ENCODE measurements at regions not wholly inside any gene's neighbourhood (a gene's known extent, or its start where the extent isn't known, plus 50 kb on each side); places are given as distances from the start of the nearest gene placed in this dataset.

DNA sequence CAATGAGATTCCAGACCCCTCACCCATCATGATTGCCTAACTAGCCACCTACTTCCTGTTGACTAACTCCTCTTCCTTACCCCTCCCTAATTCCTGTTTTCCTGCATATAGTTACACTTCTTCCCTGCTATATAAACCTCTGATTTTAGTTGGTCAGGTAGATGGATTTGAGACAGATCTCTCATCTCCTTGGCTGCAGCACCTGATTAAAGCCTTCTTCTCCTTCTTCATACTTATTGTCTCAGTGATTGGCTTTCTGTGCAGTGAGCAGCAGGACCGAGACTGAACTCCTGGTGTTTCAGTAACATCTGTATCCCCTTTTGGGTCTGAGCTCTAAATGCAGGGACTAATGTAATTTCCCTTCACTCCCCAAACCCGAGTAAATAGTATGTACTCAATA lies 51.7 kb upstream of the ATXN1 start:
- intact Hi-C loops (cut with DNase I; ENCODE audit: low total_unique reads) (no loop called here), in situ Hi-C loops (cut with MboI; ENCODE audit: low pct_ligation_motif_present in 1 of 4, low pct_unique_long_range_greater_than_20kb in 1 of 4, low sequenced_read_pairs in 3 of 4) (no loop called here)
- Histone ChIP-seq H3K27ac (no peak overlapping the region), H3K4me1 (no peaks in the 10 kb centered on the region), H3K36me3 (no peaks in the 10 kb centered on the region), H3K9me3 (peaks cover 0 to 18% of the 10 kb centered on the region in 2 donors), H3K4me3 (no peak overlapping the region), H3K27me3 (no peaks in the 10 kb centered on the region)
- WGBS, 2 donors (ENCODE audit: low coverage in 1 of 2): 86 to 90% methylated on average over 1 to 2 of the region's 2 CpGs
- TF ChIP-seq POLR2A (IDR thresholded peaks at IDR 0.05) (no peak), EP300 (IDR thresholded peaks at IDR 0.05; ENCODE audit: low read depth) (no peak), POLR2AphosphoS5 (IDR thresholded peaks at IDR 0.05) (no peak)
- TF ChIP-seq, protein P1, sequence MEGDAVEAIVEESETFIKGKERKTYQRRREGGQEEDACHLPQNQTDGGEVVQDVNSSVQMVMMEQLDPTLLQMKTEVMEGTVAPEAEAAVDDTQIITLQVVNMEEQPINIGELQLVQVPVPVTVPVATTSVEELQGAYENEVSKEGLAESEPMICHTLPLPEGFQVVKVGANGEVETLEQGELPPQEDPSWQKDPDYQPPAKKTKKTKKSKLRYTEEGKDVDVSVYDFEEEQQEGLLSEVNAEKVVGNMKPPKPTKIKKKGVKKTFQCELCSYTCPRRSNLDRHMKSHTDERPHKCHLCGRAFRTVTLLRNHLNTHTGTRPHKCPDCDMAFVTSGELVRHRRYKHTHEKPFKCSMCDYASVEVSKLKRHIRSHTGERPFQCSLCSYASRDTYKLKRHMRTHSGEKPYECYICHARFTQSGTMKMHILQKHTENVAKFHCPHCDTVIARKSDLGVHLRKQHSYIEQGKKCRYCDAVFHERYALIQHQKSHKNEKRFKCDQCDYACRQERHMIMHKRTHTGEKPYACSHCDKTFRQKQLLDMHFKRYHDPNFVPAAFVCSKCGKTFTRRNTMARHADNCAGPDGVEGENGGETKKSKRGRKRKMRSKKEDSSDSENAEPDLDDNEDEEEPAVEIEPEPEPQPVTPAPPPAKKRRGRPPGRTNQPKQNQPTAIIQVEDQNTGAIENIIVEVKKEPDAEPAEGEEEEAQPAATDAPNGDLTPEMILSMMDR (IDR thresholded peaks at IDR 0.05): no peak
- no peak for DNase-seq

DNA sequence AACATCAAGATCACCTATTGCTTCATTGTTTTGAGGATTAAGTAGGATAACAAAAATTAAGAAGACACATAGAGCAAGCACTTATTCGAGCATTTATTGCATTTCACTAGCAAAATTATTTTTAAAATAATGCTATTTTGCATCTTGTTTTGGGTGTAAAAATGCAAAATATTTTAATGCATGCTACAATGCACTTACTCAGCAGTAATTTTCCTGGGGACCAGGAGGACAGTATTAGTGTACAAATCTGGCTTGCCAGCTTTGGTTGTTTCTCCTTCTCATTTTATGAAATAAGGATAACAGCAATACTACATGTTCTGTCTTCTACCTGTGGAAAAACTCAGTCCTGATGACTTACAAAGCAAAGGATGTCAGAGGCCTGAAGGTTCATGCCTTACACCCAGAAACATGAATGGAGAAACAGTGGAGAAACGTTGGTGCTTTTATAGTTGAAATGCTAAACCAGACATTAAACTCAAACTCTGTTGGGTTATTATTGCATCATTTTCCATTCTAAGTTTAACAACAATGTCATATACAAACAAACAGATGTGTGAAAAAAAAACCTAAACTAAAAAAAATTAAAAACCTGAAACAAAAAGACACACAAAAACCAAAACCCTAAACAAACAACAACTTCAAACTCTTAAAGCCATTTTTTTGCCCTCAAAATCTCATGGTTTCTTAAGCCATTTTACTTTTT lies 50.2 kb upstream of the ATXN1 start:
- 70 to 71% methylated on average over 2 of the region's 2 CpGs for WGBS, 2 donors (ENCODE audit: low coverage in 1 of 2)
- in situ Hi-C loops (cut with MboI; ENCODE audit: low pct_ligation_motif_present in 1 of 4, low pct_unique_long_range_greater_than_20kb in 1 of 4, low sequenced_read_pairs in 3 of 4): no loop called here
- Histone ChIP-seq H3K9me3 (peaks cover 0 to 18% of the 10 kb centered on the region in 2 donors), H3K4me1 (no peaks in the 10 kb centered on the region), H3K27me3 (no peaks in the 10 kb centered on the region), H3K36me3 (no peaks in the 10 kb centered on the region), H3K27ac (no peak overlapping the region), H3K4me3 (no peak overlapping the region)
- no peak for DNase-seq
- intact Hi-C loops (cut with DNase I; ENCODE audit: low total_unique reads): no loop called here
- TF ChIP-seq POLR2AphosphoS5 (IDR thresholded peaks at IDR 0.05) (no peak), EP300 (IDR thresholded peaks at IDR 0.05; ENCODE audit: low read depth) (no peak), POLR2A (IDR thresholded peaks at IDR 0.05) (no peak)
- TF ChIP-seq, protein P1 (IDR thresholded peaks at IDR 0.05): no peak
